ENCODE measurements at regions not wholly inside any gene's neighbourhood (a gene's known extent, or its start where the extent isn't known, plus 50 kb on each side); places are given as distances from the start of the nearest gene placed in this dataset.

GRCh38 chr13:105827111-105827809 is 708.2 kb downstream of the EFNB2 start:
- TF ChIP-seq CTCF (IDR thresholded peaks at IDR 0.05; ENCODE audit: low read depth, low read length) (no peak), EZH2phosphoT487 (IDR thresholded peaks at IDR 0.05; ENCODE audit: low read depth) (no peak)

All from OCI-LY3 (cell line).